NCI-H128 (cell line): ENCODE measurements at regions not wholly inside any gene's neighbourhood (a gene's known extent, or its start where the extent isn't known, plus 50 kb on each side); places are given as distances from the start of the nearest gene placed in this dataset.

Experiments used
- DNase-seq: peaks from one replicate; lab custom pipeline; 2025; ENCODE audit not compliant: unreplicated experiment; lab: John Stamatoyannopoulos, UW

DNA sequence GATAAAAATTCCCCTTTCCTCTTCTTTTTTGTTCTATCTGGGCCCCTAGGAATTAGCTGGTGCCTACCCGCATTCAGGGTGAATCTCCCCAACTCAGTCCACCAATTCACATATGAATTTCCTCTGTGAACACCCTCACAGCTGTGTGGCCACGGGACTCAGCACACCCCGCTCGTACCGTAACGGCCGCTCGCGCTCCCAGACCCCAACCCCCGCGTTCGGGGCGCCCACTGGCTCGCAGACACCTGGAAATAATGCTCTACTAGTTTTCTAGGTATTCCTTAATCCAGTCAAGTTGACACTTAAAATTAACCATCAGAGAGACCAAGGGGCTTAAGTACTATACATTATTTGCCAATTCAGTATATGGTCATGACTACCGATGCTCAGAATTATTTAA, 1702.1 kb upstream of the PCDH20 start:
- no peak for DNase-seq

DNA sequence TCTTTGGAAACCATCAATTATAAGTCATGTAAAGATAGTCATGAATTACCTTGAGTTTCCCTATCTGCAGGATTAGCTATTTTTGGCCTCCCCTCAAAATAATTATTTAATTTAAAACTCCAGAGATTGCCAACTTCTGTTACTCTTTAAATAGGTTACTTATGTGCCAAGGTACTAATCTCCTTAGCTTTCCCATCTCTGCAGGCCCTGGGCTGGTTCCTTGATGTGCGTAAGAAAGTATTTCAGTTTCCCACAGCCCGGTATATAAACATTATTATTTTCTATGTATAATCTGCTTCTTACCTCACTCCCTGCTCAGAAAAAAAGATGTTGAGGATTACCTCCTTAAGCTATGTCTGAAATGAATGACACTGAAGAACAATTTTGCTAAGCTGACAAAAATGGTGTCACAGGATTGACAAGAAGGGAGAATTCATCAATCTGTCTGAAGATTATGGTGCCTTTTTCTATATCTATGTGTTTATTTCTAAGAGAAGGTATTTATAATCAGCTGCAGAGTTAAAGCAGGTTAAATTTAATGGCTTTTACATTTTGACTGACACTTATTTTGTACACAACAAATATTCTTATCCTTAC, 1697.2 kb upstream of the PCDH20 start:
- no peak for DNase-seq

DNA sequence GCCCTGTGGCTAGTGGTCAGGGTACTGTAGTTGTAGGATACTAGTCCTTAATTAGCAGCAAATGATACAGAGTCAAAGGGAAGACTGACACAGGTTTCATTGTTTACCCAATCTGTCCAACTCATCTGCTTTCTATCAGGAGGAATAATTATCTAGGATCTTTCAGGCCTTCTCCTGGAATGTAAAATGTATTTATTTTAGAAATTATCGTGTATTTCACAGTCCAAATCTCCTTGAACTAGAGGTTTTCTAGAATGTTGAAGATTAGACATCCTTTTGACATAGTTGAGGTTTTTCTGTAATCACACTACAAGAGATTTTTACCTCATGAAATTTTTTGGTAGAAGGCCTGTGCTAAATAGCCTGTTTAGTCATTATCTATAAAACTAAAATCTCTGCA, 1694.8 kb upstream of the PCDH20 start:
- DNase-seq: no peak

DNA sequence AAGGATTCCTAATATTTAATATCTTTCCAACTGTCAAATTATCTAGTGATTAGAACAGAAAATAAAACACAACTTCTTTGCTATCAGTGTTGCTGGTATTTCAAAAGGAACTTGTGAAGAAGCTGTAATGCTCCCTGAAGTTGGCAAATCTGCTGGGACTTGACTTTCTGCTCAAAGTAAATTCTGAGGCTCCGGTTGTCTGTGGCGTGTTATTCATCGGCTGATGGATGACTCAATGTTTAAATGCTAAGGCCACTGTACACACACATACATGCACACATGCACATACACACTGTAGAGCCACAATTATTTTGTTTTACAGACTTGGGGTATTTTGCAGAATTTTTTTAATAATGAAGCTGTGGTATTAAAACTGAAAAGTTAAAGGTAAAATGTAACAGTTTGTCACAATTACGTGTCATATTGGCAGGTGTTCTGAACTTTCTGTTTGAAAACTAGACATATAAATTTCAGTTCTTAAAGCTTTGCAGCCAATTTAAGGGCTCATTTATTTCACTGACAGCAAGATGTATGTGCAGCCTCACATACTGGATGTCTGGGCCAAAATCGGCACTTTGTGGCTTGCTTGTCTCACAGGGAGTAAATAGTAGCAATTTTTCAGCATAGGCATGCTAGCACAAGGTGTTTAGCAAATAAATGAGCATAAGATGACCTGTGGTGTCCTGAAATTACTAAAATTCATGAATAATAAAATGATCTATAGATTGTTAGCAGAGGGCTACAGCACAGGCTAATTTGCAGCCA, 1691.7 kb upstream of the PCDH20 start:
- no peak for DNase-seq

DNA sequence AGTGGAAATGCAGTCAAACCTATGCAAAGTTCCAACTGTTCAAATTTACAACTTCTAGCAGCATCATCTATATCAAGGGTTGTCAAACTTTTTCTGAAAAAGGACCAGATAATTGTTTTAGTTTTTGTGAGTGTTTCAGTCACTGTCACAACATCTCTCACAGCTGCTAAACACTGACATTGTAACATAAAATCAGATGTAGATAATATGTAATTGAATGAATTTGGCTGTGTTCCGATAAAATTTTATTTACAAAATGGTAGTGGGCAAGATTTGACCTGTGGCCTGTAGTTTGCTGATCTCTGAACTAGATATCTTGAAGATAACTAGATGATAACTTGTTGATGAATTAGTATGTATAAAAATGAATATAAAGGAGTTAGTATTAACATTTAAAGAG, 1679.1 kb upstream of the PCDH20 start:
- DNase-seq: no peak

DNA sequence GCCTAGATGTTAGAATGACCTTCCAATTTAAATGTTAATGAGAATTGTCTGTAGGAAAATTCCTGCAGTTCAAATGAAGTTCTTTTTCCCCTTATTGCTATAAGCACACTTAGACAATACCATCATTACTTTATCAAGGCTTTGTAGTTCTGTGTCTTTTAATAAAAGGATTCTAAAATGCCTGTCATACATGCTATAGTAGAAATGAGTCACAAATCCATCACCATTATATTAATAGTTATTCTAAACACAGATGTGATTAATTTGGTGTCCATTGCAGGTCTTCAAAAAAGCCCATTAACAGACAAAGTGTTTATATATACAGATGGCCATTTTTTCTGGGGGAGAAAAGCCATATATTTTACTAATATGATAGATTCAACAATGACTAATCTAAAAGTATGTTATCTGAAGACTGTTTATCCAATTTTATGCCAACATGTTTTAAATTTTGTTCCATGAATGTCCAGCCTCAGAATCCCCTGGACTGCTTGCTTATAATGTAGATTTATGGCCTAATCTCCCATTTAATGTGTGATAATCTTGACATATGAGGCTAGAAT, 1678.3 kb upstream of the PCDH20 start:
- DNase-seq: no peak

DNA sequence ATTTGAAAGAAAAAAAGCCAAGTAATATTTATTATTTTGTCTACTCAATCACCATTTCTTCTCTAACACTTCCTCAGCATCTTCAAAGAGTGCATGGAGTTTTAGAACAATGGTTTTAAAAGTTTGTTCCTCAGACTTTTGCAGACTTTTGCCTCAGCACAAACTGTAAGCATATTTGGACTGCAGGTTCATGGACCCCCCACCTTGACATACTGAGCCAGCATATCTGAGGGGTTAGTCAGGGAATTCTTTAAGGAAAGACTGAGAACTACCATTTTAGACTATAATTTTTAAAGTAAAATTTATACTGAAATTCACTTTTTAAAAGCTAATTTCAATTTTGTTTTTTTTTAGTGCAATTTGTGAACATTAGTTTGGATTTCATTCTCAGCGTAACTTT, 1676.8 kb upstream of the PCDH20 start:
- no peak for DNase-seq

DNA sequence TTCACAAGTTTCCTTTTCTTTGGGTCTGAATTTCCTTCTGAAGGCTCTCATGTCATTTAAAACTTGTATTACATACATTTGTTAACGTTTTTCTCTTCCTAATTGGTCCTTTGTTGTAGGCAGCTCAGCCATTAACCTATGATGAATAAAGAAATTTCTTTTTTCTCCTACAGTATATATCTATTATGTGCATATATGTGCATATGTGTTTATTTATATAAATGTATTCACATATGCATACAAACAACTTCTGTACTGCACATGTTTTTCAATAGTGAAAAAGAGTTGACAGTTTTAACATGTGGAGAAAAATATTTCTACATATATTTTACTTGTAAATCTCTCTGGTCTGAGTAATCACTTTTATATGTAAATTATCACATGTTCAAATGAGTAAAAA, 1674.9 kb upstream of the PCDH20 start:
- no peak for DNase-seq

DNA sequence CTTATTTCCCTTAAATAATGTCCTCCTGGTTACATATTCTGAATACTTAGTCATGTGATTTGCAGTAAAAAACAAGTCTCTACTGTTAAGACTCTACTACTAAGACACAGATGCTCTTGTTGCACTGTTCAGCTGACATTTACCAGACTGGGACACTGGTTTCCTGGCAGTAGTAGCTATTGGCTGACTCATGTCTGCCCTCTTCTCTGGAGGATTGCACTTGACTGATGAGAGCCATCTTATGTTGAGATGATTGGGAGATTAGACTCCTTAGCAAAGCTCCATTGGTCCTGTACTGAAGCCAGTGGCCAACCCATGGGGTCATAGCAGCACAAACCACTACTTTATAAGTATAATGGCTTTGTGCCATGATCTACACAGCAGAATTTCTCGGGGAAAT, 1672.6 kb upstream of the PCDH20 start:
- DNase-seq: no peak

DNA sequence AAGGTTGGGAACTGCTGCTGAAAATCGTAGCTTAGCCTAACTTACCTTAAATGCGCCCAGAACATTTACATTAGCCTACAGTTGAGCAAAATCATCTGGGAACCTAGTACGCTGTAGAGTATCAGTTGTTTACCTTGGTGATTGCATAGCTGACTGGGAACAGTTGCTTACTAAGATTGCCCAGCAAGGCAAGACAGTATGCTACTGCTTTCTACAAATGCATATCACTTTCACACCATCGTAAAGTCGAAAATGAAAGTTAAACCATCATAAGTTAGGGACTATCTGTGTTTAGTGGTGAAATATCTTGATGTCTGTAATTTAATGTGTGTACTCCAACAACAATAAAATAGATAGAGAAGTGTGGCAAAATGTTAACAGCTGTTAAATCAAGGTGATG, 1670.6 kb upstream of the PCDH20 start:
- no peak for DNase-seq

DNA sequence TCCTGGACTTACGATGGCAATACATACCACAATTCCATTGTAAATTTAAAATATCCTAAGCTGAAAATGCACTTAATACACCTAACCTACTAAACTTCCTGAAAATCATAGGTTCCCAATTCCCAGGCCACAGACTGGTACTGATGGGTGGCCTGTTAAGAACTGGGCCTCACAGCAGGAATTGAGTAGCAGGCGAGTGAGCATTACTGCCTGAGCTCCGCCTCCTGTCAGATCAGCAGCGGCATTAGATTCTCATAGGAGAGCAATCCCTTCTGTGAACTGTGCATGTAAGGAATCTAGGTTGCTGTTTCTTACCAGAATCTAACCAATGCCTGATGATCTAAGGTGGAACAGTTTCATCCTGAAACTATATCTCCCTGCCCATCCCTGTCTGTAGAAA, 1670.2 kb upstream of the PCDH20 start:
- no peak for DNase-seq

DNA sequence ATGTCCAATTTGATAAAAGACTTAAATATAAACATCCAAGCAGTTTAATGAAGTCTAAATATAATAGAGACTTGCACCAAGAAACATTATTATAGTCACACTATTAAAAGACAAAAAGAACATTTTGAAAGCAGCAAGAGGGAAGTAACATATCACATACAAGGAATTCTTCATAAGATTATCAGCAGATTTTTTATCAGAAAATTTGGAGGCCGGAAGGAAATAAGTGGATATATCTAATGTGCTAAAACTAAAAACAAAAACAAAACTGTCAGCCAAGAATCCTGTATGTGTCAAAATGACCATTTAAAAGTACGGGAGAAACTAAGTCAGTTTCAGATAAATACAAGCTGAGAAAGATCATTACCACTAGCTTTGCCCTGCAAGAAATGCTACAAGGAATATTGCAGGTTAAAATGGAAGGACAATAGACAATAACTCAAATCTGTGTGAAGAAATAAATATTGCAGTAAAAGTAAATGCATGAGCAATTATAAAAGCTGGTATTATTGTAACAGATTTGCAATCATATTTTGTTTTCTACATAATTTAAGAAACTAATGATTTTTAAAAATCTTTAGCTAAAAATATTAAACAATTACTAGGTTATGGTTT, 1665.9 kb upstream of the PCDH20 start:
- DNase-seq: no peak

DNA sequence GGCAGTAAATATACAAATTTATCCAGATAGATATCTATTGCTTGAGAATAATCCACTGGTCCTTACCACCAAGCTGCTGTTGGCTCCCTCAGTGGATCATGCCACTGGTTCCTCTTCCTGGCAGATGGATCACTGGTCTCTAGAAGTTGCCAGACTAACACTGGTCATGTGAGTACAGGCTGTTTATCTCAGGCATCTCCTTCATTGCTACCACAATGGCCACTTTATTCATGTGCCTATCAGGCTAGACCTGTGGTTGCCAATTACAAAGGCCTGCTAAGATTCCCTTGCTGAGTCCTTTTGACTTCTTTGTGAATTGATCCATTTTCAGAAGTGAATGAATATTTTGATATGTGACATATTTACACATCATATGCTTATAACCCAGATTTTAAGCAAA, 1659.5 kb upstream of the PCDH20 start:
- no peak for DNase-seq

DNA sequence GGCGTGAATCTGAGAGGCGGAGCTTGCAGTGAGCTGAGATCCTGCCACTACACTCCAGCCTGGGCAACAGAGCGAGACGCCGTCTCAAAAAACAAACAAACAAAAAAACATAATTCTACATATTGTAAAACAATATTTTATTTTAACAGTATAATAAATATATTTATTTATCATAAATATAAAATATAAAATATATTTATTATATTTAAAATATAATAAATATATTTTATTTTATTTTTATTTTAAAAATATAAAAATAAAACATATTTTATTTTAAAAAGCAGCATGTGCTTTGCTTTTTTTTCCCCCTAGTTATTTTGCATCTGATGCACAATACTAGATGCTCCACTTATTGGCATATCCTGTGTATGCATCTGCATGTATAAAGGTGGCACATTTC, 1634.6 kb upstream of the PCDH20 start:
- DNase-seq: no peak

DNA sequence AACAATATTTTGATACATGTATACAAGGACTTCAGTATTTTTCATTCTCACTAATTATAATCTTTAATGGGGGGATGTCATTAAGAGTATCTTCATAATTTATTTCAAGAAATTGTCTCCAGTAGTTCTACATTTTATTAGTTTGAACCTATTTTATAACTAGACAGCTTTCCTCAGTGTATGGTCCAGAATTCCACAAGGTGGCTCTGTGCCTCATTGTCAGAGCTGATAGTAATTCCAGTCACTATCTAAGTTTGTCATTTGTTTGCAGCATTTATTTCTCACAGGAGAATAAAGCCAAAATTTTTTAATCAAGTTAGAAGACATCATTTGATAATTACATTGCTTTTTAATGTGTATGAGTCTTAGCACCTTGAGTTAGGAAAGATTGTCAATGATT, 1633.0 kb upstream of the PCDH20 start:
- no peak for DNase-seq

DNA sequence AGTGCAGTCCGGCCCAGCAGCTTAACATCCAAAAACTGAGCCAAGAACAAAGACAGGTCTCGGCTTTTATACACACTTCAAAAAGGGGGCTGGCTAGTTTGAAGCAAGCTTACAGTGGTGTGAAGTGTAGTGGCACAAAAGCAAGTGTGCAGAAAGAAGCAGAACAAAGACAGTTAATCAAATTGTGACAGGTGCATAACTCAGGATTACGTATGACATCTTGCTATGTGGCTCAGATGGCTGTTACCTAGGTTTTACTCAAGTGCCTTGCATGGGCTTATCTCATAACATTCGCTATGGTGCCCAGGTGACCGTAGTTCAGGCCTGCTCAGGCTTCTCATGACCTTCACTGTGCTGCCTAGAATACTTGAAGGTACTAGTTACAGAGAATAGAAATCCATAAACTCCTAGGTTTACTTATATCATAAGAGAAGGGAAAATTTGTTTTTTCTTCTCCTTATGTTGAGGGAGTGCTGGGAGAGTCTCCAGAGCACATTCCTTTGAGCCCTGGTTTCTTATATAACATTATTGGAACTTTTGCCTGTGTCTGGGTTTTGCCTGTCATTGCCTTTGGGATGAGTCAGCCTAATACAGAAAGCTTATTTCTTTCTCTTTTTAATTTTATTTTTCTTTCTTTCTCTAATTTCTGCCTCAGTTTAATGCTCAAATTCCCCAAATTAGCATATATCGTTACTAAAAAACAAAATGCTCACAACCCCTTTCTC, 1629.1 kb upstream of the PCDH20 start:
- DNase-seq: no peak

DNA sequence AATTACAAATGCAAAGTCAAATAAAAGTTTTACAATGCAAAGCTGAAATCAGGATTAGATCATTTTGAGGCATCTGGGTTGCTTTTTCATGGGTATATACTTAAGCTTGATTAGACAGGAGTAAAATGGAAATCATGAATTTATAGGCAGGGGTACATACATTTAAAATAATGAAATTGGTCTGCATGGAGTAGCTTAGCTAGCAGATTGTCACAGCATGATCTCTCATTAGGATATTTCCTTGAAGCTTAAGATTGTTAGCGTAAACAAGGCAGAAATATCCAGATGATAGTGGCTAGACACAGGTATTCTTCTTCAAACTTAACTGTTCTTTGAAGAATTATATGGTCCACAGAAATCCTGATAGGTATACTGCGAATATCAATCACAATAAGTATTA, 1627.0 kb upstream of the PCDH20 start:
- DNase-seq: no peak

DNA sequence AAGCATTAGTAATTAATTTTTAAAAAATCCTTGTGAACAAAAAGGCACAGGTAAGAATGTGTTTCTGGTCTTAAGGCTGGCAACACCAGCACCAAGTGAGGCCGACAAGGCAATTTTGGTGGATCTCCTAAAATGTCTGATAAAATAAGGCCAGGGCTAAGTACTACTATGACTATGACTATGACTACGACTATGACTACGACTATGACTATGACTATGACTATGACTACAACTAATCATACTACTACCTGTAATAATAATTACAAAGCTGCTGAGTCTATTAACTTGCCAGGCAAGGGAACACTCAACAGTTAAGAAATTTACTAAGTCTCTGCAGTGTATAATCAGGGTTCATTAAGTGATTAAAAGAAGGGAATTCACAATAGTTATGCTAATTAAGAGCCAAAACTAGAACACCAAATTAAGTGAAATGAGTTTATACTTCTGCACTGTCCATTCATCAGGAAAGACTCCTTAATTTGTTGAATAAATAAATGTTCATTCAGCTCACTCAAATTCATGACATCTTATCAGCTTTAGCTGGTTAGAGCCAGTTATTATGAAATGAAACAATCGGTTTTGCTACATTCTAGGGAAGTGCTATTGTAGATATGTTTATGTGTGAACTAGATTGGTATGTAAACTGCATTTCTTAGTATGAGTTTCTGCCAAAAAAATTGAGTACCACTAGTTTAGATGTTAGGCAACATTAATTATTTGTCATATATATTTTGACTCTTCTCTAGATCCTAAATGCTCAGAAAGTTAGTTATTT, 1626.2 kb upstream of the PCDH20 start:
- no peak for DNase-seq

DNA sequence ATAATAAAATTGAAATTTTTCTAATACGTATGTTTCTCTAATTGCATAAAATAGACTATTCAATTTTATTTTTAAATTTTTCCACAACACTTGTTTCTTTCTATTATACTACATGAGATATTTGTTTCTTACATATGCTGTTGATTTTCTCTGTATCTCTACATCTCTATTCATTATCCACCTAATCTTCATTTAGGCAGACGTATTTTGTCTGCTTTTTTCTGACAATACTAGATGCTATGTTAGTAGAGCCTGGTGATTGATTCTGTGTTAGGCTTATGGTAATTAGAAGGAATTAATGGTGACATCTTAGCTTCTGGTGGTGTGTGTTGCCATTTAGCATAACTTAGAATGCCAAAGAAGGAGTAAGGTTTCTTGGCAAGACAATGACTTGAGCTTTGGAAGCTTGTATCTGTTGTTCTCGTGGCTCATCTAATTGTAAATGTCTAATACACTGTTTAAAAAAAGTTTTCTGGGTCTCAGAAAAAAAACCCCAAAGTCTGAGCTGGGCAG, 1610.7 kb upstream of the PCDH20 start:
- no peak for DNase-seq

DNA sequence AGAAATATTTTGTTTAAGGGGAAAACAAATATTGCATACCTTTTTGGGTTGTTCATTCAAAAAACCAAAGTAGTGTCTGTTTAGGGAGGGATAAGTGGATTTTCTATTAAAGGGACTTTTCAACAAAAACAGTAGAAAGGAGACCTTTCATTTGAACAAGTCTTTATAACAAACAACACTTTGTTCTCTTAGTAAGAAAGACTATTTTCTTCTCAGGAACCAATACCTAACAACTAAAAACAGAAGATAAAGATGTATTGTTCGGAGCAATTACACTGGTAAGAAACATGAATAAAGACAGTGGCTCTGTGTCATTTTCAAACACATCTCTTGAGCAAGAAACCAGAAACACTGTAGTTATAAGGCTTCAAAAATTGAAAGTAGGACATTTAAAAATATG, 1610.1 kb upstream of the PCDH20 start:
- no peak for DNase-seq

DNA sequence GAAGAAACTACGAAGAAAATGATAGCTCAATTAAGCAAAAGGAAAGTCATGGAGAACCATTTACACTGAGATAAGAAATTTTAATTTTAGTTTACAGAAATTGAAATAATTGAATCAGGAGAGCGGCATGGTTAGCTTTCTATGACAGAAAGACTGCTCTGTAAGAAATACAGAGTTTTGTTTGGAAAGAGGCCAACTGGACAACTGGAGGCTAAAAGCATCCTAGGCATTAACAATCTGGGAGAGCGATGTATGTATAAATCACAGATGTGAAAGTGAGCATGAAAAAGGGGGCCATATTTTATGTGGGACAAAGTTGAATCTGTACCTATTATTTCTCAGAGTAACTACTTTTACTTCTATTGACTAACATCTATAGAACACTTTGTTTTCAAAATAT, 1608.8 kb upstream of the PCDH20 start:
- no peak for DNase-seq
